GM21447 (cell line): ENCODE measurements at regions not wholly inside any gene's neighbourhood (a gene's known extent, or its start where the extent isn't known, plus 50 kb on each side); places are given as distances from the start of the nearest gene placed in this dataset.

Source experiments
- ATAC-seq: cut with Tn5 transposase; IDR thresholded peaks from one replicate; pipeline ENCODE4 v1.9.1; 2021; ENCODE audit not compliant: unreplicated experiment

DNA sequence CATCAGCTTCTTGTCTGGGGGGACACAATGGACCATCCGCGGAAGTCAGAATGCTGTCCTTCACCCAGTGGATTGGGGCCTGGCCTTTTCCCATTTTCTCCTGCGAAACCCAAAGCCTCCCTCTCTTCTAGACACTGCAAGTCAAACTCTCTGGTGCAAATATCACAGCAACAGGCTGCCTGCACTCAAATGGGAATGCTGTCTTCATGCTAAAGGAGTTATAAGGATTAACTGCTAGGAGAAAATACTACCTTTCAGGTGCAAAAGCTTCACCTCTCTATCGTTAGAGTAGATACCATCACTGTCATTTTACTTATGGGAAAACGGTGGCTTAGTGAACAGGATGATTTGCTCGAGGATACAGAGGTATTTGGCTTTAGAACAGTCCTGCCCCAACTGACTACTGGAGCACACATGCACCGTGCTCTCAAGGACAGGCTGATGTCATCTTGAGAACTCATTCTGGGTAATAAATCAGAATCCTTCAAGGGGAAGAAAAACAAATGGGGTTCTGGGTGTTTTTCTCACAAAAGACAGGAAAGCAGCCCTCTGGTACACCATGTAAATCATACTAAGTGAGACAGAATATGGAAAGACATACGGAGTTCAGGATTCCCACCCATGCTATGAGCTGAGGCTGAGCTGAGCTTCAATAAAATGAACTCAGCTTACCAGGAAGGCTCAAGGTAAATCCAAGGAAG is 100.9 kb downstream of the SAMD9 start:
- ATAC-seq: no peak

DNA sequence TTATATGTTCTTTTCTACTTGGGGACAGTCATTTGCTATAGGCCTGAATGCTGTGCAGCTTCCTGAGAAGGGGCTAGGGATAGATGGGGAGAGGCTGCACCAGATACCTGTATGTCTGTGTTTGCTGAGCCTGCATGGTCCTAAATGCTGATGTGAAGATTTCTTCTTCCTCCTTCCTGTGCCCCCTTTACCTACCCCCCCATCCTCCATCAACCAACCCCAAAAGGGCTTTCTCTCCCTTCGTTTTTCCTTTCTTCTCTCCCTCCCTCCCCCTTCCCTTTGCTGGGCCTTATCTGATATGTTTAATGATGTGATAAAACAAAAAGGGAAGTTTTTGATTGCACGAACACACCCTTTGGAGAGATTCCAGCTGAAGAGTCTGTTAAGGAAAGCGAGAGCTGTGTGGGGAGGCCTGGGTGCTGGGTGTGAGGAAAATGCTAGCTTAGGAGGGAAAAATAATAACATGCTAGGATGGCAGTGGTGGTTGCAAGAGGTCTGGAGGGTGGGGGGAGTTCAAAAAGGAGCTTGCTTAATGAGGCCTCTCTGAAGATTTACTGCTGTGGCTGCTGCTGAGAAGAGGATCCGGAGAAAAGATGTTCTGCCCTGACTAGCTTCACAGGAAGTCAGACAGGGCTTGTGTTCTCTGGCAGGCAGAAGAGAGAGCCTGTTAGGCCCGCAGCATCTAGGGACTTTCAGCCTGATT is 101.8 kb downstream of the SAMD9 start:
- no peak for ATAC-seq

DNA sequence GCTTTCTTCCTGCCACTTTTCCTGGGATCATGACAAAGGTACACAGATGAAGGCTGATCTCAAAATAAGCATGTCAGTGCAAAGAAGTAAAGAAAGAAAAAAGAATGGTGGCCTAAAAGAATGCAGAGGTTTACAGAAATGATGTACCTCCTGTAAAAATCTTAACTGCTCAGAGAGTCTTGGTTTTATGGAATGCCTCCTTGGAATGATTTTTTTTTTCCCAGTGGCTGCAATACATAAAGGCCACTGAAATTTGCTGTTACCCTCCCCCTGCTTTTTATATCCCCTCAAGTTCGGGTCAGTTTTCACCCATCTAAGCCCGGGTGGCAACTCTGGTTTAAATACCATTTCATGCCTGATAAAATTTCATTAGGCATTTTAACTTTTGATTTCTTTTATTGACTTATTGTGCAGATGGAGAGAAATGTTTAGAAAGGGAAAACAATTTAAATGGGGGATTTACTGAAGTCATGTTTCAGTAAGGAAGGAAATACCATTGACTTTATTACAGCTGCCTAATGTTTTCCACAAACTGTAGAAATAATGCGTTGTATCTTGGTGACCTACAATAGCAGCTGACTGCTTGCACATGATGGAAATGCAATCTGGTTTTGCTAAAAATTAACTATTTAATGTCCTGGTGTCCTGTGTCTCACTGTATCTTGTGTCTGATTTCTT is 102.5 kb downstream of the SAMD9 start:
- ATAC-seq: no peak

DNA sequence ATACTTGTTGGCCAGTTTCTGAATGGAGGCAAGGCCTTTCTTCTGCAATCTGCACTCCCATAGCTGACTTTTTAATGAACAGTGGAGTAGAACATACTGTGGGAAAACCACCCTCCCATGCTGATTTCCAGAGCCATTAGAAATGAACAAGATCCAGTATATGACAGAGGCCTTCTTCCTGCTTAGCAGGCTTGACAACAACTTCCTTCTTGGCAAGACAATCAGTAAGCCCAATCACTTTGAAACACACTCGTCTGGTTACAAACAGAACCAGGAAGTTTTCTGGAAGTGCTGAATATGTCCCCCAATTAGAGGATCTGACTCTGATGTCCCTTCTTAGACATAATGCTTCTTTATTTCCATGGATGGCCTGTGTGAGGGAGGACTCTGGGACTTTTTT is 103.4 kb downstream of the SAMD9 start:
- no peak for ATAC-seq

DNA sequence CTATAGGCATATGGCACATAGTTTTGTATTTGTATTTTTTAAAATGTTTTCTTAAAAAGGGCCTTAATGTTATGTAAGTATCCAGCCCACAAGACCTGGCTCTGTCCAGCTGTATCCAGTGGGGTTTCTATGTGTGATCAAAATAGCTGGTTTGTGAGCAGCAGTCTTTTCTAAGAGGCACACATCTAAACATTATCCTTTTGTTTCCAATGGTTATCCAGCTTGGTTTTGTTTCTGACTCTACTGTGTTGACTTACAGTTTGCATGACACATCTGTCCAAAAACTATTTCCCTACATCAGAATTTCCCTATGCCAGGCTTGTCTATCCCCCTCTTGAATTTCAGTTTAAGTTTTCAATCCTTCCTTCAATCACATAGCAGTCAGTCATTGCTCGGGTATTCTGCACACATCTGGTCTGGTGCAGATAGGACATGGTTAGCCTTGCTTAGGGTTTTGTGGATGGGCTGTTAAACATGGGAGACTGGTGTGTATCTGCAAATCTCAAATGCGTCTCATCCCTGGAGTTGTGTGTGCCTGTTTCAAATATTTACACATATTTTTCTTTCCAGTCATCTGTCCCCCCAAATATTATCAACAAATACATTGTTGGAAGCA is 104.2 kb downstream of the SAMD9 start:
- no peak for ATAC-seq

DNA sequence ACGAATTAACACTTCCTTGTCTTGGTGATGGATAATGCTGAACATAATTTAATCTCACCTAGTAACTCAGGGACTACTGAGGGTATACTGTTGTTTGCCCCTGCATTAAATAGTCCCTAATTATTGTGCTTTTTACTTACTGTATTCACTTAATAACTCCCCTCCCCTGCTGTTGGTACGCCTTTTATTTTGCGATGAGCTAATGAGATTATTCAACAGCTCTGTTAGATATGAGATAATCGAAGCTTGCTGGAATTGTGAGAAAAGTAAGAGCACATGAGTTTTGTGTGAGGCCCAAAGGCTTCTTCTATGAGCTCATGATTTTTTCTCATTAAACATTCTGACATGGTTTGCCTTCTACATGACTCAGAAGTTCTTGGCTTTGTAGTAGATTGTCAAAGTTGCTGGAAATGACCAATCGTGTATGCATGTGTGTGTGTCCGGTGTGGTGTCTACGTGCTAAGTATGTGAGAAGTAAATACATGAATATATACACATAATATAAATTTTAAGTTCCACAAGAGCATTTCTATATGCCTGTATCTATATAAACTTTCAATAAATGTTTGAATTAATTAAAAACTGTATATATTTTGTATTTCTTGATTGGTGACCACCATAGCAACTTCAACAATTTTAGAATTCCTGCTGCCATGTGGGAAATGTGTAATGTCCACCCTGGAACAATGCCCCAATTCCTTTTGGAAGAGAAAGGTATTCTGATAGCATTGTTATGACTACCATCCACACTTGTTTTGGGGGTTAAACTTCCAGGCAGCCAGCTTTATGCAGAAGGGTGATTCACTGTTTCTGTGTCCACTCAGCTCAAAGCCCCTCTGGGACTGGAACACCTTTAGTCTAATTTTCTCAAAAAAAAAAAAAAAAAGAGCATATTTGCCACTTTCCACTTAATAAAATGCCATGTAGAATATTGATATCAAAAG is 106.2 kb downstream of the SAMD9 start:
- no peak for ATAC-seq

DNA sequence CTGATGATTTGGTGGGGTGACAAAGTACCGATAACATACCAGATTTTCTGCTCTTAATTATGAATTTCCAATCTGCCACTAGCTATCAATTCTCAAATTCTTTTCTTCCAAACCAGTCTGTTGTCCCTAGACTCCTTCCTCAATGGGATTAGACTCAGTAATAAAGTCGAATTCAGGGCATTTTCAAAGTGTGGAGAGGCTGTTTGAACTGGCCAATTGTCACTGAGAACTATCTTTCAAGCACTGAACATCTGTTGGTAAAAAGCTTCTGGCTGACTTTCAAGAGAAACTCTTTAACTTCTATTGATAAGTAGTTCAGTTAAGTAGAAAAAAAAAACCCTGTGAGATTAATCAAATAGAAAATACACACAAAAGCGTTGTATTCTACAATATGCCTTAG is 108.9 kb downstream of the SAMD9 start:
- no peak for ATAC-seq

DNA sequence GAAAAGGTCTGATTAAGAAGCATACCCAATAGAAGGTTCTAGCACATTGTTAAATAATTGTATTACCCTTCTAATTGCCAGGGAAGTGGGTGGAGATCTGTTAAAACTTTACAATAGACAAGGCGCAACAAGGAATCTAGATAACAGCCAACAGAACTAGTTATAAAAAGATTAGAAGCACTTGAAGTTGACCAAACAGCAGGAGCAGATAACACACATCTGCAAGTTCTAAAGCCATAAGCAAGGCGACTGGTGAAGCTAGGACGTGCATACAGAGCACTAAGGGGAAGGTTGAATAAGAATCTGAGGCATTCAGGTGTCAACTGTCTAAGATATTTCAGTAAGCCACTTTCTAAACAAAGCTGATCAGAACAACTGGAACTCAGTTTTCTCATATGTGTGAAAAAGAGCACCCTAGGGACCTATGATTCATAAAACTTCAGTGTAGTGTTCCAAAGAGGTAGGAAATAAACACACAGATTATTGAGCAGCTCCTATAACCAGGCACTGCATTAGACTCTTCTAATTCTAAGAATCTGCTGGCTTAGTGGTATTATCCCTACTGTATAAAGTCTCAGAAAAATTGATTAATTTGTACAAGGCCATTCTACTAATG is 111.2 kb downstream of the SAMD9 start:
- no peak for ATAC-seq

DNA sequence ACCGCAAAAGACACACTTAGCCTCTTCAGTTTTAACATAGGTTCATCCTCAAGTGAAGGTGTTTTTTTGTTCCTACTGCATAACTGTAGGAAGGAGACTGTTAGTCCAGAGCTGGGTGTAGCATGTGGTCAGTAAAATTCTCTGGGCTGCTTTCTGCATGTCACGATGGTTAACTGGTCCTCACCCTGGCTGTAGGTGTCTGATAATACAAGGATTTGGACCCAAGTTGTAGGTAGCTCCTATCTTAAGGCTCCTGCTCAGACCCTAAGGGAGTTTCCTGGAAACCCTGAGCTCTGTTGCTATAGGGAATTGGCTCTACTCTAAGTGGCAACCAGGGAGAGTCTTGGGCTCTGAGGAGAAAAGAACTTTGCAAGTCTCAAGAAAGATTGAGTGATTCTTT is 112.9 kb downstream of the SAMD9 start:
- ATAC-seq: no peak

DNA sequence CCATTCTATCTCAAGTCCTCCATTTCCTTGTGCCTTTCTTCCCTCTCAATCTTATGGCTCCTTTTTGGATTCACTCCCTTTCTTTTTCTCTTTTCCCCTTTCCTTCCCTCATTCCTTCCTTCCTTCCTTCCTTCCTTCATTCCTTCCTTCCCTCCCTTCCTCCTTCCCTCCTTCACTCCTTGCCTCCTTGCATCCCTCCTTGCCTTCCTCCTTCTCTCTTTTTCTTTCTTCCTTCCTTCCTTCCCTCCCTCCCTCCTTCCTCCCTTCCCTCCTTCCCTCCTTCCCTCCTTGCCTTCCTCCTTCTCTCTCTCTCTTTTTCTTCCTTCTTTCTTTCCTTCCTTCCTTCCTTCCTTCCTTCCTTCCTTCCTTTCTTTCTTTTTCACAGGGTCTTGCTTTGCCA is 120.1 kb downstream of the SAMD9 start:
- no peak for ATAC-seq

DNA sequence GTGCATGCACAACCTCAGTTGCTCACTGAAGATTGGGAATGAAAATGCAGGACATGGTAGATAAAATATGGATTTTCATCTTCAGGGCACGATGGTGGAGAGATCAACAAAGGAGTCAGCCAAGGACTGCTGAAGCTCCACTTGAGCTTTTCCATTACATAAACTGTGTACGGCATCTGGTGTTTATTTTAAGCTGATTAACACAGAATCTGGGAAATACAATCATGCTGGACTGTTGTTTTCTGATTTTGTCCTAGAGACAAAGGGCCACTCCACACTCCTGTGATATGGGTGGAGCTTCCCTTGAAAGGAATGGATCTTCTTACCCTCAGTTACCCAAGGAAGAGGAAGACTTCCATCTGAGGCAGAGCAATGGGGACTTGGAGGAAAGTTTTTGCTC is 120.6 kb downstream of the SAMD9 start:
- ATAC-seq: no peak

DNA sequence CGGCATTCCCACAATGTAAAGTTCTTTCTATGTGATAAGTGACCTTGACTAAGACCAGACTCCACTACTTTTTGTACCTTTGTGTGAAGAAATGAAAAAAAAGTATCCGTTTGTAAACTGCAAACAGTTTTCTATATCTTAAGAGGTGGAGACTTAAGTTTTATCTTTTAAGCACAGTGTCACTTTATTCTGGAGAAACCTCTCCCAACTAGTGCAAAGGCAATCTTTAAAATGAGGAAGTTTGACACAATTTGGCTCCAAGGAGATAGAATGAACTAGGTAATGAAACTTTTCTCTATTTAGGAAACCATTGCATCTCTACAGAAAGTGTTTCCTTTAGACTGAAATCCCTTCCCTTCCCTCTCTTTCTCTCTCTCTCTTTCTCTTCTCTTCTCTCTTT is 122.9 kb downstream of the SAMD9 start:
- ATAC-seq: no peak

DNA sequence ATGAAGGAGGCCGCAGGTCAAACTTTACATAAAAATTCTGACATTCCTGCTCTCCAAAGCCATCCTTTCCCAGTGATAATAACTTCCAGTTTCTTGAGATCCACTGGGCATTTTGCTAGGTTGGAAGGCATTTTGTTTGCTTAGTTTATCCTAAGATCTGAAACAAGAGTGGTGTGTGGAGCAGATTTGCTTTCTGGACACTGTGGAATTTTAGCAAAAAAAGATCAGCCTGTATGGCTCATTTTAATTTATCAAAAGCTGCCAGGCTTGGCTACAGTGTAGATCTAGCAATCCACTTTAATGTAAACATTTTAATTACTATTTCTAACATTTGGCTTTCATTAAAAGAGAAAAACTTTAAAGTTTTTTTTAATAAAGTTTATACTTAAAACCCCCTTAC is 124.8 kb downstream of the SAMD9 start:
- no peak for ATAC-seq

DNA sequence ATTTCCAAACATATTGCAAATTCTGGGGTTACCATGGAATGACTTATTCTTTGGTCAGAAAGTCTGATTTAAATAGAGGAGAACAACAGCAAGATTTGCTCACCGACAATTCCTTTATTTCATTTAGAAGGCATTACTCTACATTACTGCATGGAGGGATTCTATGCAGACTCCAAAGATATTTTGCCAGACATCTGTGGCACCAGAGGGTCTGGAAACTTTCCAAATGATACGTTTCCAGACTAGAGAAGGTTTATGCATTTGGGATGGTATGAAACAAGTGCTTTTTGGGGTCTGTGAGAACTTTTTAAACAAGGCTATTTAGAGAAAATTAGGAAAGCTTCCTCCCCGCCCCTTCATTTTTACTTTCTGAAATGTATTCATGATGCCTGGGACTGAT is 125.3 kb downstream of the SAMD9 start:
- ATAC-seq: no peak

DNA sequence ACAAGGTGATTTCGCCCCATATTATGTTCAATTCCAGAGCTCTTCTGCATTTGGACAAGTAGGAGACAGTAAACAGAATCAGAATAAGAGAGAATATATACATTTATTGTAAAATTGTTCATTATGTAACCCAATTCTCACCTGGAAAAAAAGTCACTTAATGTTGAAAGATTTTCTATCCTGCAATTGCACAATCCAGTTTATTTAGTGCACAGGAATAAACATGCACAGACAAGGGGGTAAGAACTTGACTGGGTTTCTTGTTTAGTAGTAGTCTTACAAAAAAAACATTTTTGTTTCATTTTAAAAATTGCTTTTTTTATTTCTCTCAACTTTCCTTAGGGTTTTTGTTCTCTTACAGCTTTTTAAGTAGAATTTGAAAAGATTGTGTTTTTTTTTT is 126.6 kb downstream of the SAMD9 start:
- ATAC-seq: no peak

DNA sequence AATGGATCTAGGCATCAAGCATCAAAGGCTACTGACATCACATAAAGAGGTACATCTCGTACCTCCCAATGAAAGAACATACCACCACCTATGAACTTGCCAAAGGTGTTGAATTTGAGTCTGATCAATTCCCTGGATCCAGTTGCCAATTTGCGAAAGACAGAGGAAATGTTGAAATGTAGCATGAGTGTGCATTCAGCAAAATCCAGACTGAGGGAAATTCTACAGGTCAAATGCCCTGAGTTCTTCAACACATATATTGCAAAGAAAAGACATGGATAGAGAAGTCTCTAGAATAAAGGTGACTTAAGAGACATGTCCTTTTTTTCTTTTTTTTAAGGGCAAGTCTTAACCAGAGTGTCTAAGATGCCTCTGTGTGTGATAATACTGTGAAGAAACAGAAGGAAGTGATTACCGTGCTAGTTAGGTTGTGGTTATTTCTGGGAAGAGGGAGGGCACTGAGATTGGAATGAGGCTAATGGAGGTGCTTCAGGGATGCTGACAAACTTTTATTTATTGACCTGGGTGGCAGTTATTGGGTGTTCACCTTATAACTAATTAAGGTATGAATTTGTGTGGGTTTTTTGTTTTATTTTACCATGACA is 128.7 kb downstream of the SAMD9 start:
- no peak for ATAC-seq

DNA sequence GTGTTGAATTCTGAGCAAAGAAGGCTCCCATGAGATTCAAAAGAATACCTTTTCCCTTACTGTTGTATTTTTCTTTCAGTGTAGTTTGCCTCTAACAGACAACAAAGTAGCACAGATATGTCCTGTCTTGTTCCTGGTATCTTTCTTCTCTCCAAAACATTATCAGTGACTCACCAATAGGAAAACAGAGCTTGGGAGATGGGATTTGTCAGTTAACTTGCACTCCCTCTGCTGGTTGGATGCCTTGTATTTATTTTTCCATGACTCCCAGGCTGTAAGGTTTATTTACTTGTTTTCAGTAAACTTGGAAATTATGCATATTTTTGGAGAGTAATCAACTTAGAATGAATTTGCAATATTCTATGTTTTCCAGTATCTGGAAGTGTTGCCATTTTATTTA is 129.7 kb downstream of the SAMD9 start:
- ATAC-seq: no peak

DNA sequence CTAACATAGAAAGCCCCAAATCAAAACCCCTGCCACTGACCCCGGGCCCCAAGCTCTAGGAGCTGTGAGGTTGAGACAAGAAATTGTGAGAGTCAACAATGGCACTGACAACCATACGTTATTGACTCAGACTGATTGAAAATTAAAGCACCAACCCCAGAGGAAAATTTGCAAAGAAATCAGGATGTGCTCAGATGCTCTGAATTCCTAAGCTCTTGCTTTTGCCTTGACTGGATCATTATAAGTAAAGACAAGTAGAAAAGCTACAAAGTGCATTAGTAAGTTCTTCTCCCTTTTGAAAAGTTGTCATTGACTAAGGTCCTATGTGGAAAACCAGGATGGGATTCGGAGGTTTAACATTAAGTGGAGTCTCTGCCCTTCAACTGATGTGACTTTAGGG is 130.2 kb downstream of the SAMD9 start:
- ATAC-seq: no peak

DNA sequence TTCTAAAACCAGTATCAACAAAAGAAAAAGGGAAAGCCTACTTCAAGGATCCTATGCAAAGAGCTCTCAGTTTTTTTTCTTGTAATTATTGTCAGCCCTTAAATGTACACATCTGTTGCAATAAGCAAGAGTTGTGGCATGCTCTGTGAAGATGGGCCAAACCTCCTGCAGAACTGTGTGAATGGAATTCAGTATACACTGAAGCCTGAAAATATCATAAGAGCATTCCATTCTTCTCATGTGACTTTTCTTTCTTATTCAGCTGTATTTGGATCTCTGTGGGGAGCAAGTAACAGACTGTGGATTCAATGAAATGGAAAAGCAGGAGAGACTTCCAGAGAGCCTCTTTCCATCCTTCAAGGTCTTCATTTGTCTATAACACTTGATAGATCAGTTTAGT is 130.7 kb downstream of the SAMD9 start:
- no peak for ATAC-seq

DNA sequence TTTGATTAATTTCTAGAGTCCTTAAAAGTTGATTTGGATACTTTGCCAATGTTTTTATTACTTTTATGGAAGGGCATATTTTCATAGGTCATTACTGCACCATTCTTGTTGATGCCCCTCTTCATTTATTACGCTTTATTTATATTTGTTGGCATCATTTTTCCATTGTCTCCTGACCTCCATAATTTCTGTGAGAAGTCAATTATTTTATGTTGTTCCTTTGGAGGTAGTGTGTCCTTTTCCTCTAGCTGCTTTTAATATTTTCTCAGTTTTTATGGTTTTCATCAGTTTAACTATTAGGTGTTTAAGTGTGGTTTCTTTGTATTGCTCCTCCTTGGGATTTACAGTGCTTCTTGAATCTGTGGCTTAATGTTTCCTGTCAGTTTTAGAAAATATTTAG is 134.9 kb downstream of the SAMD9 start:
- no peak for ATAC-seq
